HEK293 (cell line): ENCODE measurements at regions not wholly inside any gene's neighbourhood (a gene's known extent, or its start where the extent isn't known, plus 50 kb on each side); places are given as distances from the start of the nearest gene placed in this dataset.

Source experiments
- CTCF ChIA-PET: fragments of 350-600 bp; formaldehyde crosslinking; extraction: SDS; loops from one replicate; lab custom pipeline; 2021; ENCODE audit warnings: antibody characterized with exemption; lab: Yijun Ruan, JAX
- POLR2A ChIA-PET: fragments of 300-600 bp; formaldehyde crosslinking; extraction: SDS; loops from one replicate; lab custom pipeline; 2020; ENCODE audit warnings: antibody characterized with exemption, inconsistent platforms; lab: Yijun Ruan, JAX
- H3K27ac ChIP-seq: fragments of 200-500 bp; sonication (Bioruptor generic); 2 replicates; pipeline ENCODE4 v1.5.1; 2014; ENCODE audit warnings: low read depth, low read length, control low read depth, inconsistent platforms; ENCODE audit errors: extremely low read depth
- H3K36me3 ChIP-seq, 2 experiments: fragments of 200-500 bp in 1 of 2; sonication (Bioruptor generic) in 1 of 2; 1 replicate in 1 of 2; 2 replicates in 1 of 2; pipeline ENCODE4 v1.5.1; 2014 to 2017; ENCODE audit warnings: inconsistent platforms in 2 of 2, low read length in 2 of 2; ENCODE audit not compliant: control insufficient read depth in 2 of 2, insufficient read depth in 1 of 2
- H3K4me1 ChIP-seq: fragments of 200-500 bp; sonication (Bioruptor generic); 2 replicates; pipeline ENCODE4 v1.5.1; 2014; ENCODE audit warnings: mild to moderate bottlenecking, low read length, inconsistent platforms; ENCODE audit not compliant: control insufficient read depth, insufficient read depth
- H3K4me3 ChIP-seq: 2 replicates; pipeline ENCODE4 v1.5.1; 2011; ENCODE audit warnings: low read depth, mild to moderate bottlenecking, control low read depth, low read length, moderate library complexity
- H3K9me3 ChIP-seq: fragments of 200-500 bp; sonication (Bioruptor generic); 2 replicates; pipeline ENCODE4 v1.5.1; 2014; ENCODE audit warnings: low read depth, low read length, inconsistent platforms; ENCODE audit not compliant: control insufficient read depth, insufficient read depth
- FEZF1 ChIP-seq: fragments of 450-650 bp; formaldehyde crosslinking; IDR thresholded peaks from 2 replicates; pipeline ENCODE4 v1.5.1; 2016; ENCODE audit warnings: missing biosample characterization, missing genetic modification characterization
- HOXD13 ChIP-seq: sonication (generic); formaldehyde crosslinking; IDR thresholded peaks from 2 replicates; pipeline ENCODE4 v1.8.0; 2022; ENCODE audit warnings: missing genetic modification reagents, borderline replicate concordance
- KLF10 ChIP-seq: fragments of 450-650 bp; IDR thresholded peaks from 2 replicates; pipeline ENCODE4 v1.5.1; 2018; ENCODE audit warnings: missing biosample characterization, mild to moderate bottlenecking, missing genetic modification characterization
- REPIN1 ChIP-seq: fragments of 450-650 bp; formaldehyde crosslinking; IDR thresholded peaks from 2 replicates; pipeline ENCODE4 v1.5.1; 2017; ENCODE audit warnings: missing biosample characterization, missing genetic modification characterization, low read depth
- SCRT1 ChIP-seq: fragments of 450-650 bp; formaldehyde crosslinking; IDR thresholded peaks from 2 replicates; pipeline ENCODE4 v1.5.1; 2016; ENCODE audit warnings: missing biosample characterization, missing genetic modification characterization, borderline replicate concordance
- SETDB1 ChIP-seq: IDR thresholded peaks from one replicate; pipeline ENCODE4 v1.6.1; 2017; ENCODE audit warnings: mild to moderate bottlenecking, low read length, moderate library complexity, mixed read lengths; ENCODE audit not compliant: insufficient read length
- TCF7L2 ChIP-seq: IDR thresholded peaks from 2 replicates; pipeline ENCODE4 v1.6.1; 2011; ENCODE audit warnings: low read depth, mild to moderate bottlenecking, inconsistent platforms, low read length, moderate library complexity, borderline replicate concordance
- ZBTB1 ChIP-seq: fragments of 450-650 bp; formaldehyde crosslinking; IDR thresholded peaks from 2 replicates; pipeline ENCODE4 v1.5.1; 2016; ENCODE audit warnings: missing biosample characterization, missing genetic modification characterization
- ZBTB17 ChIP-seq: fragments of 450-650 bp; formaldehyde crosslinking; IDR thresholded peaks from 2 replicates; pipeline ENCODE4 v1.5.1; 2016; ENCODE audit warnings: missing biosample characterization, missing genetic modification characterization
- ZBTB21 ChIP-seq: fragments of 450-650 bp; formaldehyde crosslinking; IDR thresholded peaks from 2 replicates; pipeline ENCODE4 v1.5.1; 2017; ENCODE audit warnings: missing biosample characterization, missing genetic modification characterization
- ZBTB48 ChIP-seq: fragments of 450-650 bp; formaldehyde crosslinking; IDR thresholded peaks from 2 replicates; pipeline ENCODE4 v1.5.1; 2016; ENCODE audit warnings: missing biosample characterization, missing genetic modification characterization
- ZFP3 ChIP-seq: fragments of 450-650 bp; formaldehyde crosslinking; IDR thresholded peaks from 2 replicates; pipeline ENCODE4 v1.5.1; 2016; ENCODE audit warnings: low read depth, missing biosample characterization, missing genetic modification characterization
- ZFP41 ChIP-seq: fragments of 450-650 bp; formaldehyde crosslinking; IDR thresholded peaks from 2 replicates; pipeline ENCODE4 v1.5.1; 2016; ENCODE audit warnings: missing biosample characterization, missing genetic modification characterization, borderline replicate concordance
- ZNF248 ChIP-seq: fragments of 450-650 bp; formaldehyde crosslinking; IDR thresholded peaks from 2 replicates; pipeline ENCODE4 v1.5.1; 2017; ENCODE audit warnings: missing biosample characterization, missing genetic modification characterization
- ZNF266 ChIP-seq: fragments of 450-650 bp; formaldehyde crosslinking; IDR thresholded peaks from 2 replicates; pipeline ENCODE4 v1.5.1; 2016; ENCODE audit warnings: missing biosample characterization, missing genetic modification characterization, low read depth
- ZNF350 ChIP-seq: fragments of 450-650 bp; formaldehyde crosslinking; IDR thresholded peaks from 2 replicates; pipeline ENCODE4 v1.5.0; 2017; ENCODE audit warnings: missing biosample characterization, mild to moderate bottlenecking, missing genetic modification characterization
- ZNF404 ChIP-seq: fragments of 450-650 bp; formaldehyde crosslinking; IDR thresholded peaks from 2 replicates; pipeline ENCODE4 v1.5.1; 2017; ENCODE audit warnings: missing biosample characterization, missing genetic modification characterization
- ZNF423 ChIP-seq: fragments of 450-650 bp; formaldehyde crosslinking; IDR thresholded peaks from 2 replicates; pipeline ENCODE4 v1.5.1; 2016; ENCODE audit warnings: missing biosample characterization, missing genetic modification characterization
- ZNF560 ChIP-seq: fragments of 450-650 bp; formaldehyde crosslinking; IDR thresholded peaks from 2 replicates; pipeline ENCODE4 v1.5.1; 2017; ENCODE audit warnings: missing biosample characterization, missing genetic modification characterization, borderline replicate concordance
- ZNF623 ChIP-seq: fragments of 450-650 bp; formaldehyde crosslinking; IDR thresholded peaks from 2 replicates; pipeline ENCODE4 v1.5.1; 2016; ENCODE audit warnings: missing biosample characterization, missing genetic modification characterization
- ZNF670 ChIP-seq: fragments of 450-650 bp; formaldehyde crosslinking; IDR thresholded peaks from 2 replicates; pipeline ENCODE4 v1.5.1; 2016; ENCODE audit warnings: missing biosample characterization, missing genetic modification characterization, low read depth
- ZNF747 ChIP-seq: fragments of 450-650 bp; formaldehyde crosslinking; IDR thresholded peaks from 2 replicates; pipeline ENCODE4 v1.5.1; 2016; ENCODE audit warnings: missing biosample characterization, missing genetic modification characterization
- ZXDB ChIP-seq: fragments of 450-650 bp; formaldehyde crosslinking; IDR thresholded peaks from 2 replicates; pipeline ENCODE4 v1.5.1; 2016; ENCODE audit warnings: missing biosample characterization, missing genetic modification characterization
- TF ChIP-seq, protein P1 (sequence below): fragments of 450-650 bp; formaldehyde crosslinking; IDR thresholded peaks from 2 replicates; pipeline ENCODE4 v1.5.1; 2016; ENCODE audit warnings: missing biosample characterization, missing genetic modification characterization
- TF ChIP-seq, protein P2 (sequence below): fragments of 450-650 bp; formaldehyde crosslinking; IDR thresholded peaks from 2 replicates; pipeline ENCODE4; 2016; ENCODE audit warnings: missing biosample characterization, missing genetic modification characterization
- TF ChIP-seq, protein P3 (sequence below): fragments of 450-650 bp; formaldehyde crosslinking; IDR thresholded peaks from 2 replicates; pipeline ENCODE4 v1.5.1; 2016; ENCODE audit warnings: missing biosample characterization, missing genetic modification characterization
- TF ChIP-seq, protein P4 (sequence below): fragments of 450-650 bp; formaldehyde crosslinking; IDR thresholded peaks from 2 replicates; pipeline ENCODE4 v1.5.1; 2016; ENCODE audit warnings: missing biosample characterization, missing genetic modification characterization, borderline replicate concordance

DNA sequence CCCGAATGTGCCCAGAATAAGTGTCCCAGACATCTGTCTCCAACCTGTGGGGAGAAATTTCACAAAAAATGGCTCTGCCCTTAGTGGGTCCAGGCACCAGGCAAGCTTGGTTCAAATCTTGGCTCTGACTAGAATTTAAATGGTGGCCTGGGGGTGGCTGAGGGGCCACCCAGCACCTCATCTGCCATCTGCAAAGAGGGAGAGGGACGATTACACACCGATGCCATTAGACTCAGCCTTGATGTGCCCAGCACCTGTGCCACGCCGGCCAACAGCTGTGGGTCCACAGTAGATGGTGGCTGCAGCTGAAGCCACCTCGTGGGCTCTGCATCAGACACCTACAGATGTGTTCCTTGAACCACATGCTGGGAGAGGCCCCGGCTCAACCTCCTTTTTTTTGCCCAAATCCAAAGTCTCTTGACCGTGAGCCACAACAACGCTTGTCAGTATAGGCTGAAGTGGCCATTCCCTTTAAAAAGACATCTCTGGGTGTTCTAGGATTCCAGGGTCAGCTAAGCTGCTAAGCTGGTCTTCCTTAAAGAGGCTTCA is 222.0 kb upstream of the RAB6C start:
- H3K27ac ChIP-seq, result no peak overlapping the region
- POLR2A ChIA-PET, result no interaction called here
- no peak overlapping the region for H3K4me3 ChIP-seq
- CTCF ChIA-PET, result interaction anchor here (1.5 to 2.0 kb wide), 2 partner anchors 9 to 166 kb away, joined by 7 read pairs; no protein-coding TSS in a partner anchor
- H3K4me1 ChIP-seq, result no peaks in the 10 kb centered on the region
- H3K36me3 ChIP-seq, result no peaks in the 10 kb centered on the region
- no peaks in the 10 kb centered on the region for H3K9me3 ChIP-seq
- TF ChIP-seq ZFP41 (no peak), ZNF623 (no peak), ZNF266 (tag by site-specific recombination) (no peak), REPIN1 (no peak), FEZF1 (tag by site-specific recombination) (no peak), ZXDB (tag by site-specific recombination) (no peak), ZBTB17 (tag by site-specific recombination) (no peak), SETDB1 (no peak), KLF10 (tag by site-specific recombination) (no peak), ZBTB21 (tag by site-specific recombination) (no peak), ZNF350 (tag by site-specific recombination) (no peak), ZFP3 (tag by site-specific recombination) (no peak), ZNF404 (no peak)
- TF ChIP-seq, protein P1, sequence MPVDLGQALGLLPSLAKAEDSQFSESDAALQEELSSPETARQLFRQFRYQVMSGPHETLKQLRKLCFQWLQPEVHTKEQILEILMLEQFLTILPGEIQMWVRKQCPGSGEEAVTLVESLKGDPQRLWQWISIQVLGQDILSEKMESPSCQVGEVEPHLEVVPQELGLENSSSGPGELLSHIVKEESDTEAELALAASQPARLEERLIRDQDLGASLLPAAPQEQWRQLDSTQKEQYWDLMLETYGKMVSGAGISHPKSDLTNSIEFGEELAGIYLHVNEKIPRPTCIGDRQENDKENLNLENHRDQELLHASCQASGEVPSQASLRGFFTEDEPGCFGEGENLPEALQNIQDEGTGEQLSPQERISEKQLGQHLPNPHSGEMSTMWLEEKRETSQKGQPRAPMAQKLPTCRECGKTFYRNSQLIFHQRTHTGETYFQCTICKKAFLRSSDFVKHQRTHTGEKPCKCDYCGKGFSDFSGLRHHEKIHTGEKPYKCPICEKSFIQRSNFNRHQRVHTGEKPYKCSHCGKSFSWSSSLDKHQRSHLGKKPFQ, result no peak
- TF ChIP-seq, protein P2, sequence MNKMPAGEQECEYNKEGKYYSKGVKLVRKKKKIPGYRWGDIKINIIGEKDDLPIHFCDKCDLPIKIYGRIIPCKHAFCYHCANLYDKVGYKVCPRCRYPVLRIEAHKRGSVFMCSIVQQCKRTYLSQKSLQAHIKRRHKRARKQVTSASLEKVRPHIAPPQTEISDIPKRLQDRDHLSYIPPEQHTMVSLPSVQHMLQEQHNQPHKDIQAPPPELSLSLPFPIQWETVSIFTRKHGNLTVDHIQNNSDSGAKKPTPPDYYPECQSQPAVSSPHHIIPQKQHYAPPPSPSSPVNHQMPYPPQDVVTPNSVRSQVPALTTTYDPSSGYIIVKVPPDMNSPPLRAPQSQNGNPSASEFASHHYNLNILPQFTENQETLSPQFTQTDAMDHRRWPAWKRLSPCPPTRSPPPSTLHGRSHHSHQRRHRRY, result no peak
- TF ChIP-seq, protein P3, sequence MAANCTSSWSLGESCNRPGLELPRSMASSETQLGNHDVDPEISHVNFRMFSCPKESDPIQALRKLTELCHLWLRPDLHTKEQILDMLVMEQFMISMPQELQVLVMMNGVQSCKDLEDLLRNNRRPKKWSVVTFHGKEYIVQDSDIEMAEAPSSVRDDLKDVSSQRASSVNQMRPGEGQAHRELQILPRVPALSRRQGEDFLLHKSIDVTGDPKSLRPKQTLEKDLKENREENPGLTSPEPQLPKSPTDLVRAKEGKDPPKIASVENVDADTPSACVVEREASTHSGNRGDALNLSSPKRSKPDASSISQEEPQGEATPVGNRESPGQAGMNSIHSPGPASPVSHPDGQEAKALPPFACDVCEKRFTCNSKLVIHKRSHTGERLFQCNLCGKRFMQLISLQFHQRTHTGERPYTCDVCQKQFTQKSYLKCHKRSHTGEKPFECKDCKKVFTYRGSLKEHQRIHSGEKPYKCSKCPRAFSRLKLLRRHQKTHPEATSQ, result no peak

DNA sequence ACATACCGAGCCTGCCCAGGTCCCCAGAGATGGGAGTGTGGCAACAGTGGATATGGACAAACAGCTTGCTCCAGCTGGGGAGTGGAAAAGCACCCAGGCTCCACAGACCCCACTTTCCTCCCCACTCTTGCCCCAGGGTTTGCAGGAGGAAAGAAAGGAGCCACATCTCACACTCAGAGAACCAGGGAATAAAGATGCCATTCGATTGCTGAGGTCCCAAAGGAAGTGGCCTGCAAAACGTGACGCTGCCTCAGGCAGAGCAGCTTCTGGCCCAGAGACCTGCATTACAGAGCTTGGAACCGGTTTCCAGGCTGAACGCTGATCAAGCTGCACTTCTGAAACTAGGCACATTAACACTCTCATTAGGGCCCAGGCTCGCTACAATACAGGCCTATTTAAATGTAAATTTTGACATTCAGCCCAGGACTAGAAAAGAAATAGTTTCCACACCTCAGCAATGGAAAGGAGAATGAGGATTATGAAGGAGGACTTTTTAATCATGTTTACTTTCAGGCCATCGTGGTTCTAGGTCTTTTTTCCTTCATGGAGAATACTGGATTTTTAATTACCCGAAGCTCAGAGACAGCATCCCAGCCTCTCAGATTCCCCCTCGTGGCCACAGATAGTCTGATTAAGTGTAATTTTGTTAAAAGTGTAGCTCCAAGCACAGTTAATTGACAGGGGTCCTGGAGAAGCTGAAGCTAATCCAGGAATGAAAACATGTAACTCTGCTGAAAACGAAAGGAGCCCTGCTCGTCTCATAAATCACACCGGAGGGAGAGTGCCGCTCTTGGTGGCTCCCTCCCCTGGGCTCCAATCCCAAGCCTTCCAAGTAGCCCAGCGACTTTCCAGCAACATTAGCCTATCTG is 221.3 kb upstream of the RAB6C start:
- ChIA-PET POLR2A (no interaction called here), CTCF (interaction anchor here (0.6 to 2.0 kb wide), 4 partner anchors 9 to 171 kb away, joined by 3 to 7 read pairs (median 6); no protein-coding TSS in a partner anchor)
- Histone ChIP-seq H3K4me3 (no peak overlapping the region), H3K36me3 (no peaks in the 10 kb centered on the region), H3K9me3 (no peaks in the 10 kb centered on the region), H3K4me1 (no peaks in the 10 kb centered on the region), H3K27ac (no peak overlapping the region)
- TF ChIP-seq TCF7L2 (no peak), ZNF248 (tag by site-specific recombination) (no peak), ZNF560 (tag by site-specific recombination) (no peak), ZNF623 (no peak), ZBTB48 (tag by site-specific recombination) (no peak), ZBTB1 (tag by site-specific recombination) (no peak), ZNF670 (tag by site-specific recombination) (no peak), ZNF747 (no peak), HOXD13 (CRISPR knock-in tag) (no peak), SCRT1 (tag by site-specific recombination) (no peak), ZNF423 (tag by site-specific recombination) (no peak)
- TF ChIP-seq, protein P4, sequence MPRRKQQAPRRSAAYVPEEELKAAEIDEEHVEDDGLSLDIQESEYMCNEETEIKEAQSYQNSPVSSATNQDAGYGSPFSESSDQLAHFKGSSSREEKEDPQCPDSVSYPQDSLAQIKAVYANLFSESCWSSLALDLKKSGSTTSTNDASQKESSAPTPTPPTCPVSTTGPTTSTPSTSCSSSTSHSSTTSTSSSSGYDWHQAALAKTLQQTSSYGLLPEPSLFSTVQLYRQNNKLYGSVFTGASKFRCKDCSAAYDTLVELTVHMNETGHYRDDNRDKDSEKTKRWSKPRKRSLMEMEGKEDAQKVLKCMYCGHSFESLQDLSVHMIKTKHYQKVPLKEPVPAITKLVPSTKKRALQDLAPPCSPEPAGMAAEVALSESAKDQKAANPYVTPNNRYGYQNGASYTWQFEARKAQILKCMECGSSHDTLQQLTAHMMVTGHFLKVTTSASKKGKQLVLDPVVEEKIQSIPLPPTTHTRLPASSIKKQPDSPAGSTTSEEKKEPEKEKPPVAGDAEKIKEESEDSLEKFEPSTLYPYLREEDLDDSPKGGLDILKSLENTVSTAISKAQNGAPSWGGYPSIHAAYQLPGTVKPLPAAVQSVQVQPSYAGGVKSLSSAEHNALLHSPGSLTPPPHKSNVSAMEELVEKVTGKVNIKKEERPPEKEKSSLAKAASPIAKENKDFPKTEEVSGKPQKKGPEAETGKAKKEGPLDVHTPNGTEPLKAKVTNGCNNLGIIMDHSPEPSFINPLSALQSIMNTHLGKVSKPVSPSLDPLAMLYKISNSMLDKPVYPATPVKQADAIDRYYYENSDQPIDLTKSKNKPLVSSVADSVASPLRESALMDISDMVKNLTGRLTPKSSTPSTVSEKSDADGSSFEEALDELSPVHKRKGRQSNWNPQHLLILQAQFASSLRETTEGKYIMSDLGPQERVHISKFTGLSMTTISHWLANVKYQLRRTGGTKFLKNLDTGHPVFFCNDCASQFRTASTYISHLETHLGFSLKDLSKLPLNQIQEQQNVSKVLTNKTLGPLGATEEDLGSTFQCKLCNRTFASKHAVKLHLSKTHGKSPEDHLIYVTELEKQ, result no peak
